HG02642 (cell line): ENCODE measurements at regions not wholly inside any gene's neighbourhood (a gene's known extent, or its start where the extent isn't known, plus 50 kb on each side); places are given as distances from the start of the nearest gene placed in this dataset.
"Not testable (repeated sequence)": the region's sequence is repeated elsewhere in the genome, so short reads cannot be mapped to it uniquely, and the experiment has no call there.

ENCODE experiments used
- ATAC-seq: cut with Tn5 transposase; IDR thresholded peaks from one replicate; pipeline ENCODE4 v1.9.1; 2021; ENCODE audit warnings: mild to moderate bottlenecking; ENCODE audit not compliant: unreplicated experiment, poor library complexity

- ATAC-seq, result no peak
Measured at GRCh38 chr12:46554460-46554859, 181.9 kb upstream of the SLC38A2 start.

GRCh38 chr12:46553911-46554310 lies 181.3 kb upstream of the SLC38A2 start:
- no peak for ATAC-seq

- ATAC-seq, result no peak
Measured at GRCh38 chr12:46553266-46553665, 180.7 kb upstream of the SLC38A2 start.

- ATAC-seq, result no peak
Measured at GRCh38 chr12:46550266-46550879, 177.8 kb upstream of the SLC38A2 start.

GRCh38 chr12:46549527-46550265 lies 177.1 kb upstream of the SLC38A2 start:
- no peak for ATAC-seq

- no peak for ATAC-seq
Measured at GRCh38 chr12:46548605-46549071, 176.1 kb upstream of the SLC38A2 start.

- ATAC-seq, result no peak
Measured at GRCh38 chr12:46547421-46548354, 175.1 kb upstream of the SLC38A2 start.

- ATAC-seq, result peak; percentile 98
Measured at GRCh38 chr12:46546634-46547273, 174.2 kb upstream of the SLC38A2 start.

- ATAC-seq, result not testable (repeated sequence)
Measured at GRCh38 chr12:46543378-46543795, 170.8 kb upstream of the SLC38A2 start.

GRCh38 chr12:46538976-46539375 lies 166.4 kb upstream of the SLC38A2 start:
- ATAC-seq, result no peak

GRCh38 chr12:46537387-46537955 lies 164.9 kb upstream of the SLC38A2 start:
- ATAC-seq, result no peak

GRCh38 chr12:46536316-46536715 lies 163.7 kb upstream of the SLC38A2 start:
- peak; percentile 84 for ATAC-seq

- no peak for ATAC-seq
Measured at GRCh38 chr12:46535907-46536306, 163.3 kb upstream of the SLC38A2 start.

- ATAC-seq, result no peak
Measured at GRCh38 chr12:46535376-46535775, 162.8 kb upstream of the SLC38A2 start.

- no peak for ATAC-seq
Measured at GRCh38 chr12:46534327-46534840, 161.8 kb upstream of the SLC38A2 start.

GRCh38 chr12:46533723-46534122 lies 161.2 kb upstream of the SLC38A2 start:
- ATAC-seq, result no peak

- no peak for ATAC-seq
Measured at GRCh38 chr12:46531804-46532203, 159.2 kb upstream of the SLC38A2 start.

GRCh38 chr12:46531059-46531785 lies 158.6 kb upstream of the SLC38A2 start:
- no peak for ATAC-seq
